ENCODE measurements at regions not wholly inside any gene's neighbourhood (a gene's known extent, or its start where the extent isn't known, plus 50 kb on each side); places are given as distances from the start of the nearest gene placed in this dataset.
"Not testable (repeated sequence)": the region's sequence is repeated elsewhere in the genome, so short reads cannot be mapped to it uniquely, and the experiment has no call there.

DNA sequence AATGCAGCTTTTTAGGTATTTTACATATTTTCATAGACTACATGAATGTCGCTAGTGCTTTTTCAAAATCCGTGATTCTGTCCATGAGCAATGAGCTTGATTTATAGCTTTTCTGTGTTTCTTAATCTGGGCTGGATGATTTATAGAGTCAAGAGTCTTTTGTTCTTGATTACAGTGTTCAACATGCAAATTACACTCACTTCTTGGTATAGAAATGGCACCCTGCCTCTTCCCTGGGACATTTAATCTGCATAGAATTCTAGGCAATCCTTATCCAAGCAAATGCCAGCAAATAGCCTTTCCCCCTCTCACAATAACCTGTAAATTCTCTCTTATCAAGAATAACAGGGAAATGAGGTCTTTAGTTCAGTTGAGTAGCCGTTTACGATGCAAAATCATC is 246.2 kb upstream of the SEMA3C start:
- no peaks in the 10 kb centered on the region for H3K9me3 Mint-ChIP-seq
- H3K4me1 Mint-ChIP-seq: no peaks in the 10 kb centered on the region
- no peak for DNase-seq
- no peak overlapping the region for H3K4me3 Mint-ChIP-seq
- H3K27ac Mint-ChIP-seq: no peak overlapping the region
- H3K36me3 Mint-ChIP-seq: no peaks in the 10 kb centered on the region
- no peaks in the 10 kb centered on the region for H3K27me3 Mint-ChIP-seq

DNA sequence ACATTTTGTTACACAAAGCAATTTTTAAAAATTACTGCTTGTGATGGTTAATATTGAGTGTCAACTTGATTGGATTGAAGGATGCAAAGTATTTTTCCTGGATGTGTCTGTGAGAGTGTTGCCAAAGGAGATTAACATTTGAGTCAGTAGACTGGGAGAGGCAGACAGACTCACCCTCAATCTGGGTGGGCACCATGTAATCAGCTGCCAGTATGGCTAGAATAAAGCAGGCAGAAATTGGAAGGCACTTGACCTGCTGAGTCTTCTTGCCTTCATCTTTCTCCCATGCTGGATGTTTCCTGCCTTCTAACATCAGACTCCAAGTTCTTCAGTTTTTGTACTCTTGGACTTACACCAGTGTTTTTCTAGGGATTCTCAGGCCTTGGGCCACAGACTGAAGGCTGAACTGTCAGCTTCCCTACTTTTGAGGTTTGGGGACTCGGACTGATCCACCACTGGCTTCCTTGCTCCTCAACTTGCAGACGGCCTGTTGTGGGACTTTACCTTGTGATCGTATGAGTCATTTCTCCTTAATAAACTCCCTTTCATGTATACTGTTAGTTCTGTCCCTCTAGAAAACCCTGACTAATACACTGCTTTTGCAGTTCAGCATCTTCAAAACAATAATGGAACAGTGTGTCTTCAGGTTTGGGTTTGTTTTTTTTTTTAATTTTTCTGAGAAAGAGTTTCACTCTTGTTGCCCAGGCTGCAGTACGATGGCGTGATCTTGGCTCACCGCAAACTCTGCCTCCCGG is 244.1 kb upstream of the SEMA3C start:
- Mint-ChIP-seq H3K4me1 (no peaks in the 10 kb centered on the region), H3K36me3 (no peaks in the 10 kb centered on the region), H3K9me3 (no peaks in the 10 kb centered on the region), H3K27ac (no peak overlapping the region), H3K4me3 (no peak overlapping the region), H3K27me3 (no peaks in the 10 kb centered on the region)
- no peak for DNase-seq

DNA sequence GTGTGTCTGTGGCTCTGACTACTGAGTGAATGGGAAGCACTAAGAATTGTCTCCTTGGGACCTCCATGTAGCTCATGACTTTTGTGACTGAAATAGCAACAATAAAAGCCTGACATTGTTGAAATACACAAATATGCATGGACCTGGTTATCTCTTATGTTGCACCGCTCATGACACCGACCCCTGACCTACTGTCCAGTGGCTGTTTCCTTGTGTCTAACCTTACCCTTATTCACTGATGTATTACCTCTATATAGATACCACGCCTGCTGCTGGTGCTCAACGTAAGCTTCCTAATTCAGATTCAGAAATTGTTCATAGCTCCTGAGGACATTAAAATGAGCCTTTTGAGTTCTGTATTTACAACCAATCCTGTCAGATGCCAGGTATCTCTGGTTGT is 243.4 kb upstream of the SEMA3C start:
- Mint-ChIP-seq H3K27ac (no peak overlapping the region), H3K4me1 (no peaks in the 10 kb centered on the region), H3K9me3 (no peaks in the 10 kb centered on the region), H3K4me3 (no peak overlapping the region), H3K36me3 (no peaks in the 10 kb centered on the region), H3K27me3 (no peaks in the 10 kb centered on the region)
- no peak for DNase-seq

DNA sequence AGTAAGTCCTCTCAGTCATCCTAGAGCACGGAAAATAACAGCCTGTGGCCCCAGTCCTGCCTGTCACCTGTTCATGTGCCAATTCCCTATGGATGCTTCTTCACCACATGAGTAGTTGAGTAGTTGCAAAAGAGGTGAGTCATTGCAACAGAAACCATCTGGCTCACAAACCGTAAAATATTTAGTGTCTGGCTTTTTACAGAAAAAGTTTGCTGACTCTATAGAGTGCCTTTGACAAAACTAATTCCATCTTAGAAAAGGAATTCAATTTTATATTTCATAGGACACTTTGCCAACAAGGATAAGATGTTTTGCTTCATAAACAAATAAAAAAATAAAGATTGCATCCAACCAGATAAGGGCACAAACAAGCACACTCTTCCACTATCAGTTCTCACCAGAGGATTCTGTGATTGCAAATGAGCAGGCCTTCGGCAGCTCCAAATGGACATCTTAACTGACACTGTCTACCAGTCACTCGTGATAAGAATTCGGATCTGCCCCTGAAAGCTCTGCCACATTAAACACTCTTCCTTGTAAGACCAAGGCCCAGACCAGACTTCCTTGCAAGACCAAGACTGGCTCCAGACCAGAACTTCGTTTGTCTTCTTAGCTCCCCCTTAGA is 242.7 kb upstream of the SEMA3C start:
- H3K9me3 Mint-ChIP-seq: no peaks in the 10 kb centered on the region
- no peak for DNase-seq
- no peaks in the 10 kb centered on the region for H3K36me3 Mint-ChIP-seq
- no peak overlapping the region for H3K4me3 Mint-ChIP-seq
- H3K4me1 Mint-ChIP-seq: no peaks in the 10 kb centered on the region
- no peak overlapping the region for H3K27ac Mint-ChIP-seq
- no peaks in the 10 kb centered on the region for H3K27me3 Mint-ChIP-seq

DNA sequence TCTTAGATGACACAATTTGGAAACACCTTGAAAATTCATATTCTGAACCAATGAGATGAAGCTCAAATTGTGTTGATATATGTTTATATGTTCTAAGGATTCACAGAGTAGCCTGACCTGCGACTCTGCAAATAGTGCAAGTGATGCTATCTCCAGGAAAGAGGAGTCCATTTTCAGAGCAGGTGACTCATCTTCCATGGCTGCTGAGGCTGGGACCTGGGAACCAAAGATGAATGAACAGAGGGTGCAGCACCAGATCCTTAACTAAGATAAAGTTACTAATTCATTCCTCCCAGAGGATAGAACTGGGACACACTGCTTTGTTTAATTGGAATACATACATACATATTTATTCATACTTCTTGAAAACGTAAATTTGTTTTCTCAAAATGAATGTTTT is 240.6 kb upstream of the SEMA3C start:
- Mint-ChIP-seq H3K27me3 (no peaks in the 10 kb centered on the region), H3K27ac (no peak overlapping the region), H3K9me3 (no peaks in the 10 kb centered on the region), H3K4me3 (no peak overlapping the region), H3K4me1 (no peaks in the 10 kb centered on the region), H3K36me3 (no peaks in the 10 kb centered on the region)
- no peak for DNase-seq

DNA sequence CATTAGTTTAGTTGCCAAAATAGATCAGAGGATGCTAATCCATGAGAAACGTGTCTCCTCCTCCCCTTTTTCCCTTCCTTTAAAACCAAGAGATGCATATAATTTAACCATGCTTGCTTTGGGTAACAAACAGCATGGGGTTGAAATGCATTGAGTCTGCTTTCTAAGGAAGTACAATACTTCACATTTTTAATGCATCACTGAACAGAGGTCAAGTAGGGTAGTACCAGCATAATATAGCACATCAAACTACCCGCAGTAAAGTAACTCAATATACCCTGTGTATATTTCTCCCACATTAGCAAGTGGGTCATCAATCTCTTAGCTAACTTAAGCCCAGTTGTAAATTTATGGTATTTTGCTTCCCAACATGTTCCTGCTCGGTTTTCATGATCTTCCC is 239.3 kb upstream of the SEMA3C start:
- no peaks in the 10 kb centered on the region for H3K27me3 Mint-ChIP-seq
- H3K36me3 Mint-ChIP-seq: no peaks in the 10 kb centered on the region
- no peaks in the 10 kb centered on the region for H3K4me1 Mint-ChIP-seq
- no peaks in the 10 kb centered on the region for H3K9me3 Mint-ChIP-seq
- H3K27ac Mint-ChIP-seq: no peak overlapping the region
- no peak overlapping the region for H3K4me3 Mint-ChIP-seq
- DNase-seq: no peak

DNA sequence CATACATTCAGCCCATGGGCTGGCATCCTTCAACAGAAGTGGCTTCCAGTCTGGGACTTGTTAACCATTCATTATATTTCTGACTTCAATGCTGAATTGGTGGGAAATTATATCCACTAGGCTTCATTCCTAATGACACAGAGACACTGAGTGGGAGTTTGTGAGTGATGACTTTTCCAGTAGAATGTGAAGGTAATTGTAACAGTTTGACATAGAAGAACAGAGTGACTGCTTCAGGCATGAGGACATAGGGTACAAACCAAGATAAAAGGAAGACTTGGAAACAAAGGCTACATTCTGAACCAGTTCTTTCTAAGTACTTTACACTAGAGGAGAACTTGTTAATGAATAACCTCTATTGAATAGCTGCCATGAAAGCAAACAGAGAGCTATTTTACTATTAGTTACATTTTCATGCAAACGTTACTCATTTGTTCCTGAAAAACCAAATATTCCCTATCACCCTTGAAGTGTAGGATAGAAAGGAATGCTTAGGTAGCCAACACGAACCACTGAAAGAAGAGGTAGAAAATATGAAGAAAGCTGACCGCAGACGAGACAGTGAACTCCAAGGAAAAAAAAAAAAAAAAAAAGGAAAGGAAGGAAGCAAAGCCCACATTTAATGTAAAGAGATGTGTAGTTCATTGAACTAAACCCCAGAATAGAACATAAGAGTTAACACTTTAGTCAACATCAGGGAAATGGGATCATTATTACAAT is 237.0 kb upstream of the SEMA3C start:
- no peaks in the 10 kb centered on the region for H3K9me3 Mint-ChIP-seq
- no peak overlapping the region for H3K4me3 Mint-ChIP-seq
- H3K4me1 Mint-ChIP-seq: no peaks in the 10 kb centered on the region
- H3K27ac Mint-ChIP-seq: no peak overlapping the region
- no peaks in the 10 kb centered on the region for H3K27me3 Mint-ChIP-seq
- no peak for DNase-seq
- H3K36me3 Mint-ChIP-seq: no peaks in the 10 kb centered on the region

DNA sequence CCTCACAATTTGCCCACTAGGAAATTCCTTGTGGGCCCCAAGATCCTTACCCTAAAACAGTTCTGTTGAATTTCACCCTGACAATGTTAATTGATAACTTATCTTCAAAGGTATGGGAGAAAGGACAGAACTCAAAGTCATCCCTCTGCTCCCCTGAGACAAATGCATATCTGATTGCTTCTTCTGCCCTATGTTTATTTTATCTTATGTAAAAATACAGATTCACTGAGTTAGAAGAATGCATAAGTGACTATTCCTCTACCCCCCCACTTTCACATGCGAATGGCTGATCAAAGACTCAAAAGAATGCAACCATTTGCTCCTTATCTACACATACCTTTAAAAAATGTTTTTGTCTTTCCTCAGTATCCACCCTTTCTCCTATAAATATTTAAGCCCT is 235.7 kb upstream of the SEMA3C start:
- Mint-ChIP-seq H3K27ac (no peak overlapping the region), H3K4me3 (no peak overlapping the region), H3K36me3 (no peaks in the 10 kb centered on the region), H3K4me1 (no peaks in the 10 kb centered on the region), H3K9me3 (no peaks in the 10 kb centered on the region), H3K27me3 (no peaks in the 10 kb centered on the region)
- no peak for DNase-seq

DNA sequence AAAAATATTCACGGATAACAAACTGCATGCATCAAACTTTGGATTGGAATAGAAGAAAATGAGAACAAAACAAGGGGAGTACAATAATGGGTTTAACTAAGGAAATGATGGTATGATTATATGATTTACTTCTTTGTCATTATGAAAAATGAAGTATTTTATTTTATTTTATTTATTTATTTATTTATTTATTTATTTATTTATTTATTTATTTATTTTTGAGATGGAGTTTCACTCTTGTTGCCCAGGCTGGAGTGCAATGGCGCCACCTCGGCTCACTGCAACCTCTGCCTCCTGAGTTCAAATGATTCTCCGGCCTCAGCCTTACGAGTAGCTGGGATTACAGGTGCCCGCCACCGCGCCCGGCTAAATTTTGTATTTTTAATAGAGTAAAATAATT is 234.1 kb upstream of the SEMA3C start:
- not testable (repeated sequence) for H3K27me3 Mint-ChIP-seq, DNase-seq, H3K27ac Mint-ChIP-seq, H3K9me3 Mint-ChIP-seq, H3K36me3 Mint-ChIP-seq, H3K4me3 Mint-ChIP-seq, H3K4me1 Mint-ChIP-seq

DNA sequence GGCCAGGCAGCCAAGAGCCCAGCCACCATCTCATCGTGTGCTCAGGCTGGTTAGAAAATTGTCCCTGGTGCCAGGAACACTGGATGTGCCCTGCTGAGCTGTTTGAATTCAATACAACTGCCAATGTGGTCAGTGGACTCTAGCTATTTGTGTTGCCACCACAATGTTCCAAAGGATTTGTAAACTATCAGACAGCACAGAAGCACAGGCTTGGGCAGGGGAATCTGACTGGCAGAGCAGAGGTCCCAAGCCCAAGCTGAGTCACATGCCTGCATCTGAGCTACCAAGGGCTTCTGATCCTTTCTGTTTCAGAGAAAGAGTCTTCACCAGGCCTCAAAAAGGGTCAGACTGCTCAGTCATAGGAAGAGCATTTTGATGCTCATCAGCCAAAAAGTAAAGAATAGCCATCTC is 232.1 kb upstream of the SEMA3C start:
- no peak overlapping the region for H3K27ac Mint-ChIP-seq
- H3K27me3 Mint-ChIP-seq: no peaks in the 10 kb centered on the region
- no peak overlapping the region for H3K4me3 Mint-ChIP-seq
- DNase-seq: no peak
- no peaks in the 10 kb centered on the region for H3K9me3 Mint-ChIP-seq
- H3K36me3 Mint-ChIP-seq: no peaks in the 10 kb centered on the region
- no peaks in the 10 kb centered on the region for H3K4me1 Mint-ChIP-seq

DNA sequence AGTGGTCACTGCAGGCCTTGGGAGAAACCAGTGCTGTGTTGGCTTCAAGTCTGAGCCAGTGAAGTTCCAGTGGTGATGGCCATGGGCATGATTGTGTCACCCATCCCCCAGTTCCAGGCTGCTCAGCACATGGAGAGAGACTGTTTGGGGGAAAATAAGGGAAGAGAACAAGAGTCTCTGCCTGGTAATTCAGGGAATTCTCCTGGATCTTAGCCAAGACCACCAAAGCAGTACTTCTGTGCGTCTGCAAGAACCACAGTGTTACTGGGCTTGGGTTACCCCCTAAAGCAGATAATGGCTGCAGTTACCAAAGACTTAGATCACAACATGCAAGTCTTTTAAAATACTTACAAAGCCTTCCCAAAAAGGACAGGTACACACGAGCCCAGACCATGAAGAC is 225.0 kb upstream of the SEMA3C start:
- H3K4me1 Mint-ChIP-seq: no peaks in the 10 kb centered on the region
- H3K4me3 Mint-ChIP-seq: no peak overlapping the region
- H3K9me3 Mint-ChIP-seq: peaks cover 2% of the 10 kb centered on the region

DNA sequence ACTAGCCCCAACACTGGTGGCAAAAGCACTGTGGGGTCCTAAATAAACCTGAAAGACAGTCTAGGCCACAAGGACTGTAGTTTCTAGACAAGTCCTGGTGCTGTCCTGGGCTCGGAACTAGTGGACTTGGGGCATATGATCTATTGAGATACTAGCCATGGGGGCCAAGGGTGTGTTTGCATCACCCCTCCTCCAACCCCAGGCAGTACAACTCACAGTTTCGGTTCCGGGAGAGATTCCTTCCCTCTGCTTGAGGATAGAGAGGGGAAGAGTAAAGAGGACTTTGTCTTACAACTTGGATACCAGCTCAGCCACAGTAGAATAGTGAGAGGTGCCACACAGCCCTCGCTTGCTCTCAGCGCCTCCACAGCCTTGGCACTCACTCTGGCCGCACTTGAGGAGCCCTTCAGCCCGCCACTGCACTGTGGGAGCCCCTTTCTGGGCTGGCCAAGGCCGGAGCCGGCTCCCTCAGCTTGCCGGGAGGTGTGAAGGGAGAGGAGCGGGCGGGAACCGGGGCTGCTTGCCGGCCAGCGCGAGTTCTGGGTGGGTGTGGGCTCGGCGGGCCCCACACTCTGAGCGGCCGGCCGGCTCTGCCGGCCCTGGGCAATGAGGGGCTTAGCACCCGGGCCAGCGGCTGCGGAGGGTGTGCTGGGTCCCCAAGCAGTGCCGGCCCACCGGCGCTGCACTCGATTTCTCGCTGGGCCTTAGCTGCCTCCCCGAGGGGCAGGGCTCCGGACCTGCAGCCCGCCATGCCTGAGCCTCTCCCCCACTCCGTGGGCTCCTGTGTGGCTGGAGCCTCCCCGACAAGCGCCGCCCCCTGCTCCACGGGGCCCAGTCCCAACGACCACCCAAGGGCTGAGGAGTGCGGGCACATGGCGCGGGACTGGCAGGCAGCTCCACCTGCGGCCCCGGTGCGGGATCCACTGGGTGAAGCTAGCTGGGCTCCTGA is 222.7 kb upstream of the SEMA3C start:
- H3K27me3 Mint-ChIP-seq, H3K9me3 Mint-ChIP-seq, H3K36me3 Mint-ChIP-seq, H3K4me3 Mint-ChIP-seq, DNase-seq, H3K4me1 Mint-ChIP-seq, H3K27ac Mint-ChIP-seq: not testable (repeated sequence)

More for the DNA sequence above, 225.0 kb upstream of the SEMA3C start:
- H3K27me3 Mint-ChIP-seq: no peaks in the 10 kb centered on the region
- no peaks in the 10 kb centered on the region for H3K36me3 Mint-ChIP-seq
- H3K27ac Mint-ChIP-seq: no peak overlapping the region
- no peak for DNase-seq

DNA sequence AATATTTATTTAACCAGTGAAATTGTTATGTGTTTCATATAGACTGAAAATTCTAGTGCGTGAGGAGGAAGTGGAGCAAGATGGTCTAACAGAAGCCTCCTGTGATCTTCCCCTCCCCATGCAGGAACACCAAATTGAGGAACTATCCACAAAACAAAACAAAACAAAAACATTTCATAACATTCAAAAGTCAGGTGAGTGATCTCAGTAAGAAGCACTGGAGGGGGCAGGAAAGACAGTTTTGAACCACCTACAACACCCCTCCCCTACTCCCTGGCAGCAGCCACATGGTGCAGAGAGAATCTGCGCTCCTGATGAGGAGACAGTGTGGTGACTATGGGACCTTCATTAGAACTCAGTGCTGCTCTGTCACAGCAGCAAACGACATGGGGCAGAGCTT is 221.9 kb upstream of the SEMA3C start:
- Mint-ChIP-seq H3K9me3 (peaks cover 2% of the 10 kb centered on the region), H3K4me1 (no peaks in the 10 kb centered on the region), H3K36me3 (no peaks in the 10 kb centered on the region), H3K27me3 (no peaks in the 10 kb centered on the region), H3K4me3 (no peak overlapping the region), H3K27ac (no peak overlapping the region)
- no peak for DNase-seq

DNA sequence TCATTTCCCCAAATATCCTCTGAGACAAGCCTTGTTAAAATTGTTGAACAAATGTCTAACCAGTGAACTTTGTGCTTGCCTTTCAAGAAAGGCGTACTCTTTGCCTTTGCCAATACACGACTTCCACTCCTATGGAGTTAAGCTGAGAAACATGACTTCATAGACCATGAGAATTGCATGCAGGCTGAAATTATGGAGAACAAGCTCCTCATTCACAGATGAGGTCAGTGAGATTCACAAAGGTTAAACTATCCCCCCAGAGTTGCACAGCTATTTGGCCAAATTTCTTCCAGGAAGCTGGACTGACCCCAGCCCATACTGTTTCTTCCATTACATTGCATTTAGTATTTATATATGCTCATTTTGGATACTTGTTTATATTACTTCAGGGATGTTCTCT is 221.4 kb upstream of the SEMA3C start:
- DNase-seq: no peak
- H3K9me3 Mint-ChIP-seq: peaks cover under 1% of the 10 kb centered on the region
- no peaks in the 10 kb centered on the region for H3K4me1 Mint-ChIP-seq
- H3K4me3 Mint-ChIP-seq: no peak overlapping the region
- H3K36me3 Mint-ChIP-seq: no peaks in the 10 kb centered on the region
- H3K27me3 Mint-ChIP-seq: no peaks in the 10 kb centered on the region
- H3K27ac Mint-ChIP-seq: no peak overlapping the region

DNA sequence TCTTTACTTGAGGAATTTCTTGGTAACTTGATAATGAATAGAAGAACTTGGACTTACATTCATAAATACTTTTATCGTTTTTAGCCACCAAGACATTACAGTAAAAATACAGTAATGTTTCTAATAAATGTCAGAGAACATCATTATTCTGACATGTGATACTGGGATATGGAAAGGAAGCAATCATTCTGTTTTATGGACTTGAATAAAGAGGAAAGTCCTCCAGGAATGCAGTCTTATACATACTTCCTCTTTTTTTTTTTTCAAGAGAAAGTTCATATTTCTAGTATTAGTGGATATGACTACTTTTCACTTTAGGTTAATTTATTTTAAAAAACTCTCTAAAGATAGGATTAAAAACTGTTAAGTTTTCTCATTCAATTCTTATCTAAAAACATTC is 220.0 kb upstream of the SEMA3C start:
- no peak overlapping the region for H3K27ac Mint-ChIP-seq

More for the DNA sequence above, 220.0 kb upstream of the SEMA3C start:
- no peaks in the 10 kb centered on the region for H3K36me3 Mint-ChIP-seq
- H3K4me1 Mint-ChIP-seq: no peaks in the 10 kb centered on the region
- no peaks in the 10 kb centered on the region for H3K9me3 Mint-ChIP-seq
- H3K27me3 Mint-ChIP-seq: no peaks in the 10 kb centered on the region
- DNase-seq: no peak
- no peak overlapping the region for H3K4me3 Mint-ChIP-seq
